22Rv1 (cell line): ENCODE measurements at regions not wholly inside any gene's neighbourhood (a gene's known extent, or its start where the extent isn't known, plus 50 kb on each side); places are given as distances from the start of the nearest gene placed in this dataset.

Experiments used
- H3K27ac ChIP-seq: fragments of 450-650 bp; 2 replicates; pipeline ENCODE4 v1.5.1; 2017
- CTCF ChIP-seq: fragments of 450-650 bp; IDR thresholded peaks from 2 replicates; pipeline ENCODE4 v1.5.1; 2017; ENCODE audit warnings: mild to moderate bottlenecking
- ZFX ChIP-seq: fragments of 450-650 bp; IDR thresholded peaks from 2 replicates; pipeline ENCODE4 v1.6.1; 2017; ENCODE audit warnings: antibody characterized with exemption, borderline replicate concordance

- no peak for TF ChIP-seq ZFX
- TF ChIP-seq CTCF: no peak
- no peak overlapping the region for H3K27ac ChIP-seq
Observed at GRCh38 chr3:59559721-59560435, 510.1 kb upstream of the CFAP20DC start.

GRCh38 chr3:59558906-59559720 is 509.3 kb upstream of the CFAP20DC start:
- H3K27ac ChIP-seq: no peak overlapping the region

DNA sequence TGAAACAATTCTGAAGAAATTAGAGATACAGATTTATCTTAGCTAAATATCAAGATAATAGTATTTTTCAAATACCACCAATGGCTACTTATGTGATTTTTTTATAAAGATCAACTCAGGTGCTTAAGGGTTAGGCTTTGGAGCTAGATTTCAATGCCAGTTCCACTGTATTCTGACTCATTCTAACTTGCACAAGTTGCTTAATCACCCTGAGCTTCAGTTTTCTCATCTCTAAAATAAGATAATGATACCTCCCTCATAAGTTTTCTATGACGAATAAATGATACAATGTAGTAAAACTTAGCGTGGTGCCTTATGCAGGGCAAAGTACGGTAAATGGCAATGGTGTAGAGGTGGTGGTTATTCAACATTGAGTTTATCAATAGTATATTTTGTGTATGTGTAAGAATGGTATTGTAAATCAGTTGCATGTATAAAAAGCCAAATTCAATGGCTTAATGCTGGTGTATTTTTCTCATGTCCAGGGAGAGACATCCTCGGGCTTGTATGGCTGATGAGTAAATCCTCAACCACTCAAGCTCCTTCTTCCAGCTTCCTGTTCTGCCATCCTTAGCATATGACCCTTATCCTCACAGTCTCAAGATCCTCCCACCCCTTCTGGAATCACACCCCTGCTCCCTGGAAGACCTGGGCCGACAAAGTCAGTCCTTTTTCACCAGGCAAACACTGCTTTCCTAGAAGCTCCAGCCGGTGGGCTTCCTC is 505.9 kb upstream of the CFAP20DC start:
- no peak overlapping the region for H3K27ac ChIP-seq
- no peak for TF ChIP-seq ZFX
- TF ChIP-seq CTCF: no peak

More at GRCh38 chr3:59558906-59559720, 509.3 kb upstream of the CFAP20DC start:
- TF ChIP-seq CTCF: no peak

GRCh38 chr3:59553076-59553475 is 503.3 kb upstream of the CFAP20DC start:
- TF ChIP-seq ZFX: no peak
- no peak overlapping the region for H3K27ac ChIP-seq

- no peak overlapping the region for H3K27ac ChIP-seq
- TF ChIP-seq CTCF: no peak
- TF ChIP-seq ZFX: no peak
Observed at GRCh38 chr3:59551834-59552233, 502.0 kb upstream of the CFAP20DC start.

- no peak overlapping the region for H3K27ac ChIP-seq
- TF ChIP-seq ZFX: no peak
- TF ChIP-seq CTCF: no peak
Observed at GRCh38 chr3:59549962-59550361, 500.1 kb upstream of the CFAP20DC start.

DNA sequence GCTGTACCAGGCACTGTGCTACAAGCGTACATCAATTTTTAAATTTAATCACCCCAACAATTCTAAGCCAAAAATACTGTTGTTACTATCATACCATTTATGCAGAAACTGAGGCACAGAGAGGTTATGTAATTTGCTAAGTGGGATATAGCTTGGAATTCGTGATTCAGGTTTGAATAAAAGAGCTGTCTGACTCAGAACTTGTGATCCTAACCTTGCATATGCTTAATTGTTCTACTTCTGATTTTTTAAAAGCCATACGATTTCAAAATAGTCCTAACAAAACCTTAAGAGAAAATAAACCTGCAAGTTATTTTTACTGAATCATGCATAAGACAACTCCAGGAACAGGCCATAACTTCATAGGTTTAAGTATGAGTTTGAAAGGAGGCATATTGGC is 498.0 kb upstream of the CFAP20DC start:
- H3K27ac ChIP-seq: no peak overlapping the region
- TF ChIP-seq ZFX (no peak), CTCF (no peak)
